Adrenal gland (tissue), 5 donors: ENCODE measurements at regions not wholly inside any gene's neighbourhood (a gene's known extent, or its start where the extent isn't known, plus 50 kb on each side); places are given as distances from the start of the nearest gene placed in this dataset.

Experiments used
- CTCF ChIP-seq, 6 experiments: fragments of 450-650 bp in 4 of 6; fragments of 200-600 bp in 2 of 6; sonication (generic) in 1 of 6; IDR thresholded peaks; 1 replicate in 5 of 6; 2 replicates in 1 of 6; pipeline versions ENCODE4 v1.5.1 to v1.8.0; 2016 to 2021; ENCODE audit warnings: antibody characterized with exemption in 6 of 6, mild to moderate bottlenecking in 2 of 6, moderate library complexity in 1 of 6
- POLR2A ChIP-seq, 2 donors: fragments of 450-650 bp; IDR thresholded peaks; one replicate each; pipeline ENCODE4 v1.6.1; 2017; ENCODE audit warnings: antibody characterized with exemption in 2 of 2, mild to moderate bottlenecking in 2 of 2, moderate library complexity in 1 of 2
- donor health status: DM: no; HTN: no; CAD: no.

DNA sequence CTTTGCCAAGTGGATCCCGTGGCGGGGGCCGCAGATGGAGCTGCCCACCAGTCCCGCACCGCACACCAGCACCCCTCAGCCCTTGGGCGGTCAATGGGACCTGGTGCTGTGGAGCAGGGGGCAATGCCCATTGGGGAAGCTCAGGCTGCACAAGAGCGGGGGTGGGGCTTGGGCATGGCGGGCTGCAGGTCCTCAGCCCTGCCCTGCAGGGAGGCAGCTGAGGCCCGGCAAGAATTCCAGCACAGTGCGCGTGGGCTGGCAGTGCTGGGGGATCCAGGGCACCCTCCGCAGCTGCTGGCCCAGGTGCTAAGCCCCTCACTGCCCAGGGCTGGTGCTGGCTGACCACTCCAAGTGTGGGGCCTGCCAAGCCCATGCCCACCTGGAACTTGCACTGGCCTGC lies 136.2 kb upstream of the ANKRD30A start:
- no peak for TF ChIP-seq POLR2A (IDR thresholded peaks at IDR 0.05)
- no peak for TF ChIP-seq CTCF (IDR thresholded peaks at IDR 0.05)
